Stimulated activated CD8-positive, alpha-beta memory T cell treated with anti-CD3 and anti-CD28 coated beads, Interleukin-7, amount 100 ng/mL, for 1 hour (primary cell): ENCODE measurements at regions not wholly inside any gene's neighbourhood (a gene's known extent, or its start where the extent isn't known, plus 50 kb on each side); places are given as distances from the start of the nearest gene placed in this dataset.

Source experiments
- DNase-seq, 2 donors: peaks; one replicate each; pipeline ENCODE4 v3.0.0-alpha.2; 2020; ENCODE audit warnings: low read depth in 2 of 2

DNA sequence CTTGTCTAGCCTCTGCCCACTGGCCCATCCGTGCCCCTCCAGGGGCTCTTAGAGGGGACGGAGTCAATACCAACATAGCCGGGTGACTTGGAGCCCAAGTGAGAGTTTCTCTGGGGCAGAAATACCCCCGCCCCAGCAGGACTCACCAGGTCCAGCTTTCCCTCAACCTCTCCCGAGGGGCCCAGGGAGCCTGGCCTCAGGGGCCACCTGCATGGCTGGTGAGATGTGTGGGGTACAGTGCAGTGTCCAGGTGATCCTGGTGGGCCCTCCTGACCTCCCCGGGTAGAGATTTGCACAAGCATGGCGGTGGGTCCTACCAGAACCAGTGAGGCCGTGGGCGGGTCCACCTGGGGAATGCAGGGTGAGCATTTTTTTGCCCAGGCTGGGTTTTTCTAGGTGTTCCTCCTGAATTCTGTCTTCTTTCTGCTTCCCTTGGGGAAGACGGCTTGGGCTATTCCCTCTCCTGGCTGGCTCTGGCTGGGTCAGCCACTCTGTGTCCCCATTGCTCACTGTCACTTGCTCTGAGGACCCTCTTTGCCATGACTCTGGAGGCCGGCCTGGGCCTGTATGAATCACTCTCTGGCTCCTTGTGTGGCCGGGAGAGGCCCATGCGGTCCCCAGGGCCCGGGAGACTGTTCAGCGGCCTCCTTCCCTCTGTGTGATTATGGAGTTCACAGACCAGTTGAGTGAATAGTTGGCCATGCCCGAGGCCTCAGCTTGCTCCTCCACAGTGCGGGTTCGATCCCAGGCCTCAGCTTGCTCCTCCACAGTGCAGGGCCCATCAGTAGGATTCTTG lies 71.0 kb upstream of the NKX1-1 start:
- DNase-seq, result no peak

DNA sequence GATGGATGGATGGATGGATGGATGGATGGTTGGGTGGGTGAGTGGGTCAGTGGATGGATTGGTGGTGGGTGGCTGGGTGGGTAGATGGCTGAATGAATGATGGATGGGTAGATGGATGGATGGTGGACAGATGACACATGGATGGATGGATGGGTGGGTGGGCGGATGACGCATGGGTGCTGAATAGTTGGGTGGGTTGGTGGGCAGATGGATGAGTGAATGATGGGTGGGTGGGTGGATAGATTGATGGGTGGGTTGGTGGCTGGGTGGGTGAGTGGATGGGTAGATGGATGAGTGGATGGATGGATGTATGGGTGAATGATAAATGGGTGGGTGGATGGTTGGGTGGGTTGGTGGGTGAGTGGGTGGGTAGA lies 69.9 kb upstream of the NKX1-1 start:
- DNase-seq, result no peak

DNA sequence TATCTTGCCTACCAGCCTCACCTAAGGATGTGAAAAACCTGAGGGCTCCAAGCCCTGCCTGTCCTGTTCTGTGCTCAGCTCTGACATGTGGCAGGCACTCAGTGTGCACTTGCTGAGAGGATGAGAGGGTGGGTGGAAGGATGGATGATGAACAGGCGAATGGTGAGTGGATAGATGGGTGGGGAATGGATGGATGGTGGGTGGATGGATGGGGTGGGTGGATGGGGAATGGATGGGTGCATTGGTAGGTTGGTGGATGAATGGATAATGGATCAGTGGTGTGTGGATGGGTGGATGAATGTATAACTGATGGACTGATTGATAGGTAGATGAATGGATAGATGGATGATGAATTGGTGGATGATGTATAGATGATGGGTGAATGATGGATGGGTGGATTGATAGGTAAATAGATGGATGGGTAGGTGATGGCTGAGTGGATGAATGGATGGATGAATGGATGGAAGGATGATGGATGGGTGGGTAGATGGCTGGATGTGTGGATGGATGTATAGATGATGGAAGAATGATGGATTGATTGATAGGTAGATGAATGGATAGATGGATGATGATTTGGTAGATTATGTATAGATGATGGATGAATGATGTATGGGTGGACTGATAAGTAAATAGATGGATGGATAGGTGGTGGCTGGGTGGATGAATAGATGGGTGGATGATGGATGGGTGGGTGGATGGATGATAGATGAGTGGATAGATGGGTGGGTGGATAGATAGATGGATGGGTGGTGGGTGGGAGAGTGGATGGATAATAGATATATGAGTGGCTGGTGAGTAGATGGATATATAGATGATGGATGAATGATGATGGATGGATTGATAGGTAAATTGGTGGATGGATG lies 69.3 kb upstream of the NKX1-1 start:
- DNase-seq, result no peak

DNA sequence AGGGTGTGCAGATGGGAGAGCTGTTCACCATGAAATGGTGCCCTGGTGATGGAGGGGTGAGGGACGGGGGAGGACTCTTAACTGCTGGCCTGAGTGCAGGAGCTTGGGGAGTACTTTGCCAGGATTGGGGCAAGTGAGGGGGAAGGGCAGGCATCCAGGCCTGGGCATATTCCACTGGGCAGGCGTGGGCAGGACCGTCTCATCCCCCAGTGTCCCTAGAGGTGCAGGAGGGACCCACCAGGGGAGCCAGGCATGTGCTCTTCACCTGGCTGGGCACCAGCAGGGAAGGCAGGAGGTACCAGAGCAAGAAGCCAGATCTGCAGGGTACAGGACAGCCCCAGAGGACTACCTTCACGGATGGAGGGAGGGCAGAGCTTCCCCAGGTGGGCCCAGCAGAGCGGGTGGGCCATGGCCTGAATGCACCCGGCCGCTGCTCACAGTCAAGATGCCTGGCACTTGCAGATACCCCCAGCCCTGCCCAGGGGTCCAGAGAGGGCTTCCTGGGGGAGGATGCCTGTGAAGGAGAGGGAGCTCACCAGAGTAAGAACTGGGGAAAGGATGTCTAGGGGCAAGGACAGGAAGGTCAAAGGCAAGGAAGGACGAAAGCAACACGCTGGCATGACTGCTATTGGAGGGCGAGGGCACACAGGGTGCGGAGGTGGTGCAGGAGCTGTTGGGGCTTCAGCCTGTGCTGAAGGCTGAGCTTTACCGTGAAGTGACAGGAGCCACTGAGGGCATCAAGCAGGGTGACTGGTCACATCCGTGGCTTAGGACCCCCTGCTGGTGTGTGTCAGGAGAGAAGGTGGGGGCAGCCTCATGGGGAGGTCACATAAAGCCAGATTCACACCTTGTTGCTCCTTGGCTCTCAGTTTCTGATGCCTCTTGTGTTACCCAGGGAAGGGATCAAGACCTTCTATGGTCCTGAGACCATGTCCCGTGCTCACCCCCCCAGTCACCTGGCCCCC lies 68.2 kb upstream of the NKX1-1 start:
- no peak for DNase-seq

DNA sequence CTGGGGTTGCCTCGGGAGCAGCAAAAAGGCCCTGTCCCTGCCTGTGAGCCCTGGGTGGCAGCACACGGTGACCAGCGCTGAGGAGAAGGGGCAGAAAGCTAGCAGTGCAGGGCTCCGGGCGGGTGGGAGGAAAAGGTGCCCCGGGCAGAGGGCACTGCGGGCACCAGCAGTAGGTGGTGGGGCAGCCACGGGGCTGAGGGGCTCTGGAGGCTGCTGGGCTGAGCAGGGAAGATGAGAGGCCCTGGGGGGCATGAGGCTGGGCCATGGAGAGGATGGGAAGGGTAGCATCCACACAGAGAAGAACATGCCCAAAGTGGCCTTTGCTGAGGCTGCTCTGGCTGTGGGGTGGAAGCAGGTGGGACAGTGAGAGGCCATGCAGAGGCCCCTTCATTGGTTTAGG lies 67.5 kb upstream of the NKX1-1 start:
- no peak for DNase-seq

DNA sequence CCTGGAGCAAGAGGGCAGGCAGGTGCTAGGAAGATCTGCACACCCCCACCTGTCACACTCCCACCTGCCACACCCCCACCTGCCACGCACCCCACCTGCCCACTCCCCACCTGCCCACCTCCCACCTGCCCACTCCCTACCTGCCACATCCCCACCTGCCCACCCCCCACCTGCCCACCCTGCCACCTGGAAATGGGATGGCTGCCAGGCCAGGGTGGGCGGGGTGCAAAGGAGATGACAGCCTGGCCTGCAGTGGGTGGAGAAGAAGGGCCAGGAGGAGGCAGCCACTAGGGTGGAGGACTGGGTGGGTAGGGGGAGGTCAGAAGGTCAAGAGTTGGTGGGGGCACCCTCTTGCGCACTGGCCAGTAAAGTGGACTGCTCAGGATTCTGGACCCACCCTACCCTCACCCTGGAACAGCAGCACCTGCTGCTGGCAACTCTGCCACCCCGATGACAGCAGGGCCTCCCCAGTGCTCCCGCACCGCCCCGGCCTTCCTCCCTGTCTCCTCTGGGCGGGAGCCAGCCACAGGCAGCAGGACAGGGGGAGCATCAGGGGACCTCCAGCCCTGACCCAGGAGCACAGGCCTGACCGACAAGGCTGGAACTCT lies 66.8 kb upstream of the NKX1-1 start:
- no peak for DNase-seq

DNA sequence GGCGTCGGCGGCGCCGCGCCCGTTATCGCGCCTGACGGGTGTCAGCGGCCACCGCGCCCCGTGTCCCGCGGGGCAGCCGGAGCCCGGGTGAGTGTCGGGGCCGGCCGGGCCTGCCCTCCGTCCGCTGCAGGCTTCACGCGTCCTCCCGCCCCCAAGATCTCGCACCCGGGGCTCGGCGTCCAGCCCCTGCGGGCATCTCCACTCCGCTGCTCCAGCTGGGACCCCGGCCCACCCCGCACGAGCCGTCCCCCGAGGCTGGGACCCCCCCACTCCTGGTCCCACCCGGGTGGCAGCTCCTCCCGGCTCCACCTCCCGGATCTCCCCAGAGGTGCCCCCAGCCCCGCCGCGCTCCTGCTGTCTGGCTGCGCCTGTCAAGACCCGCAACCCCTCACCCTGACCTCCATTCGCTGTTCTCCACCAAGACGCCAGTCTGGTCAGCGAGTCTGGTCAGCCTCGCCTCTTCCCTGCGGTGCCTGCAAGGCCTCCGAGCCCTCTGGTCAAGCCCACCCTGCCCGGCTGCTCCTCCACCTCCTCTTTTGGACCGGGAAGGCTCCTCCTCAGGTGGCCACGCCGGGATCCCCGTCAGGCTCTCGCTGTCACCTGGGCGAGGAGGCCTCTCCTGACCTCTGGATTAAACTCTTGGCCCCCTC lies 66.0 kb upstream of the NKX1-1 start:
- DNase-seq, result no peak

DNA sequence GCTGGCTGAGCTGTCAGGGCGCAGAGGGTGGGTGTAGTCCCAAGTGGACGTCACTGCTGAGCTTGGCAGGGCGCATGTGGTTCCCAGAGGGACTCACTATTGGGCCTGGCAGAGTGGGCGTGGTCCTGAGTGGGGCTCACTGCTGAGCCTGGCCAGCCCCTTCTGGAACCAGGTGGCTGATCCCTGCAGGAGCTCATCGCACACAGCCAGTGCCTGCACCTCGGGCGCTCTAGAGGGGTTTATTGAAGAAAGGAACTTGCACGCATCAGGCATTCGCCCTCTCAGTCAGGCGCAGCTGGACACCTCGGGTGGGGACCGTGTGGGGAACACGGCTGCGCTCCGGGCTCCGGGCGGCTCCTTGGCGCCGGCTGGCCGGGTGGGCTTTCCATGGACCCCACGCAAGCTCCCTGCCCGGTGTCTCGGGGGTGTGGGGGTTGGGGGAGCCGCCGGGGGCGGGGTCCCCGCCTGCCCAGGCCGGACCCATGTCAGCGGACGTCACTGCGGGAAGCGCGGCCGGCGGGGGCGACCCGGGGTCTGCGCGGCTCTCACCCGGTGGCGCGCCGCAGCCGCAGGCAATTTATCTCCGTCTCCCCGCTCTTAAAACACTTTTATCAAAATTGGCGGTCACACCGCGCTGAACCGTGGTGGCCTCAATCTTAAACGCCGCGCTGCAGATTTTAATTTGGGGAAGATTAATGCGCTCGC lies 65.4 kb upstream of the NKX1-1 start:
- no peak for DNase-seq

DNA sequence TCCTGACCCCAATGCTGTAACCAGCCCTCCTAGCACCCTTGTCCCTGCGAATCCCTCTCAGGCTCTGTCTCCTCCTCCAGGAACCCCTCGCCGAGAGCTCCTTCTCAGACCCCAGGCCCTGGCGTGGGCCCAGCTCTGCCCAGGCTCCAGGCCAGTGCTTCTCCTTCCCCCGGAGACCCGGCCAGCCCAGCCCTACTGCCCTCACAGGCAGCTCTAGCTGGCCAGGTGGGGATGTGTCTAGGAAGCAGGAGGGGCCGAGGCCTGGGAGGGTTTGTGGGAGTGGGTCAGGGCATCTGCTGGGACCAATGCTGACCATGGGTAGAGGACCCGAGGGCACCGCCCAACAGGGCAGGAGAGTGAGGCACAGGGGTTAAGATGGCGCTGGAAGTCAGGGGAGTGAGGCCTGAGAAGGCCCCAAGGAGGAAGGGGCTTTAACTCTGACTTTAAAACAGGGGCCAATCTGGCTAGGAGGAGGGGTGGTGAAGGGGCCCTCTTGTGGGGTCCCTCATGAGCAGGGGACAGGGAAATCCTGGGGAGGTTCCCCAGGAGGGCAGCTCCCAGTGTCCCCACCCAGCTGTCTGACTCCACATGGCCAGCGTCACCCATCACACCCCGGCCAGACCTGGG lies 64.7 kb upstream of the NKX1-1 start:
- DNase-seq, result no peak

DNA sequence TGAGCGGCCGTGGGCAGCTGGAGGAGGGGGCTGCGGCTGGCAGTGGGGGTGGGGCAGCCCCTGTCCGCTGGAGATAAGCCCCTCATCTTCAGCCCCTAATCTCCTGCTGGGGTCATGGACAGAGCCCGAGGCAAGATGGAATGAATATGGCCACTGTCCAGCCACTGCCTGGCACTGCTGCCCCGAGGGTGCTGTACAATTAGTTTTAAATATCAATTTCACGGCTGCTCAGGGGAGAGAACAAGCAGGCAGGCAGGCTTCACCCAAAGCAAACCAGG lies 64.1 kb upstream of the NKX1-1 start:
- DNase-seq, result no peak

DNA sequence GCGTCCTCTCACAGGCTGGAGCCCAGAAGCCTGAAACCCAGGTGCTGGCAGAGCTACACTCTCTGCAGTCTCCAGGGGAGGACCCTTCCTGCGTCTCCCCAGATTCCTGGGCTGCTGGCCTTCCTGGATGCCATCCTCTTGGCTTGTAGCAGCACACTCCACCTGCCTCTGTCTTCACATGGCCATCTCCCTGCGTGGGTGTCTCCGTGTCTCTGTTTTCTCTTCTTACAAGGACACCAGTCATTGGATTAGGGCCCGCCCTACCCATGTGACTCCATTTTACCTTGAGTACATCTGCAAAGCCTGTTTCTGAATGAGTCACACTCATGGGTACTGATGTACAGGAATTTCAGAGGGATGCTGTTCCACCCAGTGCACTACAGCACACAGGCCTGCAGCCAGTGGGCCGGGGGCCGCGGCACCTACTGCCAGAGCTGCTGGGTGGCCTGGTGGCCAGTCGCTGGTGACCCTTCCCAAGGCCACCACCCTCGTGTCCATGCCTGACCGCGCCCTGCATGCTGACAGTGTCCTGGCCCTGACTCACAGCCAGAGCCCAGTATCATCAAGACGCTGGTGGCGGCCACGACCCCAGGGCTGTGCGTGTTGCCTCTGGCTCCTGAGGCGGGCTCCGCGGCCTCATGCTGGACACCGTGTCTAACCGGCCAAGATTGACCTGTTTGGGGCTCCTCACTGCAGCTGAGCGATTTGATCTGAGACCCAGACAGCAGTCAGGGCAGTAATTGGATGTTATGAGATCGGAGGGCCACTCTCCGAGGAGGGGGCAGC lies 63.6 kb upstream of the NKX1-1 start:
- DNase-seq, result no peak

DNA sequence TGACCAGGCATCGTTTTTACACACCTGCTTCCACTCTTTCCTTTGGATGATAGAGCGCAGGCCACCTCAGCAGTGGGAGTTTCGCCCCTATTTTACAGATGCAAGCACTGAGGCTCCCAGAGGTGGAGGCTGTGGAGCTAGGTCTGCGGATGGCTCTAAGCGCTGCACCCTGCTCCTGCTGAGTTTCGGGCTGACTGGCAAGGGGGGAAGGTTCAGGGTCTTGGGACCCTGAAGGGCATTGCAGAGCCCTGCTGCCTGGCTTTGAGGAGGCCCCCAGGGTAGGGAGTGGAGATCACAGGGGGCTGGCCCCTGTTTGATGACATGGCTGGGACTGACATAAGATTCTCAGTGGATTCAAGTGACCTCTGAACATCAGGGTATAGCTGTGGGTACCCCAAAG lies 62.8 kb upstream of the NKX1-1 start:
- DNase-seq, result no peak

DNA sequence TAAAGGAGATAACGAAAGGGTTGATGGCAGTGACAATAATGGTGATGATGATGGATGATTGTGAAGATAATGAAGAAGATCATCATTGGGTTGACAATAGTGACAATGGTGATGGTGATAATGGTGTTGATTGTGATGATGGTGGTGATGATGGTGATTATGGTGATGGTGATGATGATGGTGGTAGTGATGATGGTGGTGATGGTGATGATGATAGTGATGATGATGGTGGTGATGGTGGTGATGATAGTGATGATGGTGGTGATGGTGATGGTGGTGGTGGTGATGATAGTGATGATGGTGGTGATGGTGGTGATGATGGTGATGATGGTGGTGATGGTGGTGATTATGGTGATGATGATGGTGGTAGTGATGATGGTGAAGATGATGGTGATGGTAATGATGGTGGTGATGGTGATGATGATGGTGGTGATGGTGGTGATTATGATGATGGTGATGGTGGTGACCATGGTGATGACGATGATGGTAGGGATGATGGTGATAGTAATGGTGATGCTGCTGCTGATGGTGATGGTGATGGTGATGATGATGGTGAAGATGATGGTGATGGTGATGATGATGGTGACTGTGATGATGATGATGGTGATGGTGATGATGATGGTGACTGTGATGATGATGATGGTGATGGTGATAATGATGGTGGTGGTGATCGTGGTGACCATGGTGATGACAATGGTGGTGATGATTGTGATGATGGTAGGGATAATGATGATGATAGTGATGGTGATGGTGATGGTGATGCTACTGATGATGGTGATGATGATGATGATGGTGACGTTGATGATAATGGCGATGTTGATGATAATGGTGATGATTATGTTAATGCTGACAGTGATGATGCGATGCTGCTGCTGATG lies 61.6 kb upstream of the NKX1-1 start:
- DNase-seq, result no peak

DNA sequence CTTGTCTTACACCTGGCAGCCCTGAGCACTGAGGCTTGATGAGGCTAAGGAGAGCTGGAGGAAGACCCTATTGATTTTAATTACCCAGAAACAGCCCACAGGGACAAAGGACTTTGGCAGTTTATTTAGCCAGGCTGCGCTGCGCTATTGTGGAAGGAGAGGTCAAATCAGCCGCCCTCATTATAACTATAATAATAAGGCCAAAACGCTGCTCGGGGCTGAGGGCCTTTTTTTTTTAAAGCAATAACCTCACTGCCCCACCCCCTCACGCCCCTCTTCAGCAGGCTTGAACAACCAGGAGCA lies 60.6 kb upstream of the NKX1-1 start:
- DNase-seq, result no peak

DNA sequence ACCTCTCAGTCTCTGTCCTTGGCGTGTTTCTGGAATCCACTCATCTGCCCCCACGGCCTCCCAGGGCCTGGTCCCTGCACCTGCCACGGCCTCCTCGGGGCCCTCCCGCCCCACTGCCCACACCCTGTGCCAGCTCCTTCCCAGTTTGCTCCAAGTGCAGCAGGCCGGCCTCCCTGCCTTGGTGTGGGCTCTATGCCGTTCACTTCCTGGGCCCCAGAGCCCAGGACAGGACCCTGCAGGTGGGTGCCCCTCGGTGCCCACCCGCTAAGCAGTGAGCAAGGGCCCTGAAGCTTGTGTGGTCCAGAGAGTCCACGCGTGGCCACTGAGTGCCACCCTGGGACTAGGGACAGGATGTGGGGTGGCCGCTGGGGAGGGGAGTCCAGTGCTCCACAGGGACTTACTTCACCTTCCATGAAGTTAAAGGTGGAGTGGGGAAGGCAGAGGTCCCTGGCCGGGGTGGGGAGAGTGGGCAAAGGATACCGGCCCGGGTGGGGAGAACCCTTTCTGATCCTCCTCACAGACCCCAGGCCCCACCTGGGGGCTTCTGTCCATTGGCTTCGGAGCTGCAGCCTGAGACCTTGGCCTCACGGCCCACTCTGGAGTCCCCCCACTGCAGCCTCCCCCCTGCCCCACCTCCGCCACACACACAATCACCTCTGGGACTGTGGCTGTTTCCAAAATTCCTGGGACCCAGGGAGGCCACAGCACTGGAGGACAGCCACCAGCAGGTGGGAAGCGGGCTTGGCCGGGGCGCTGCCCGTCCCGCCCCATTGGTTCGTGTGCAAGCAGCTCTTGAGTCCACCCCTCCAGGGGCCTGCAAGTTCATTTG lies 60.0 kb upstream of the NKX1-1 start:
- no peak for DNase-seq

DNA sequence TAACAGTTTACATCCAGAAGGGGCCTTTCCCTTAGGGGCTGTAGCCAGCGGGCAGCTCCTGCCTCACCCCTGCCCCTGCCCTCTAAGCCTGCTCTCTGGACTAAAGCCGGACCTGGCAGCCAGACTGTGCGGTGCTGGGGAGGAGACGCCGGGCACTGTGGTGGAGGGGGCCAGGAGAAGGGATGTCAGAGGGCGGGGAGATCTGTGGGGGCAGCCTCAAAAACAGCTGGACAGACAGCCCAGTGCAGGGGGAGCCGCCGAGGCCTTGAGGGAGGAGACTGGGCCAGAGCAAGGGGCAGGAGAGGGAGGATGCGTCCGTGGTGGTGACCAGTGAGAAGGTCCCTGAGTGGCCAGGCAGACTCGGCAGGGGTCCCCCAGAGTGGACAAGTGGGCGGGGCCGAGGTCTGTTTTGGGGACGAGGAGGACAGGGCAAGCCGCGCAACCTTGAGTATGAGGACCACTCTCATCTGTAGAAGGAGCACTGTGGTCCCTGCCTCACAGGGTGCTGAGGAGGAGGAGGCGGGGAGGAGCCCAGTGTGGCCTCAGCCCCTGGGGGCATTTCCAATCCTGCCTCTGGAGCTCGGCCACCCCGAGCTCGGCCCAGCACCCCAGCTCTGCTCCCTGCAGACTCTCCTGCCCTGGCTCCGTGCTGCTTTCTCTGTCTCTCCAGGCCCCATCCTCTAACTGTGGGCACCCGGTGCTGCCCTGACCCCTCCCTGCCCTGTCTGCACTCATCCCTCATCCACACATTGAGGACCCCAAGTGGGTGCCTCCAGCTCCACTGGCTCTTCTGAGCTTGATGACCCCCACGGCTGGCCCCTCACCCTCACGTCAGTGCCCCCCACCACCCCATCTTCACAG lies 59.2 kb upstream of the NKX1-1 start:
- no peak for DNase-seq
